ENCODE measurements at regions not wholly inside any gene's neighbourhood (a gene's known extent, or its start where the extent isn't known, plus 50 kb on each side); places are given as distances from the start of the nearest gene placed in this dataset.
A peak's percentile ranks its signal among the peaks of the same experiment; 100 is the strongest.

DNA sequence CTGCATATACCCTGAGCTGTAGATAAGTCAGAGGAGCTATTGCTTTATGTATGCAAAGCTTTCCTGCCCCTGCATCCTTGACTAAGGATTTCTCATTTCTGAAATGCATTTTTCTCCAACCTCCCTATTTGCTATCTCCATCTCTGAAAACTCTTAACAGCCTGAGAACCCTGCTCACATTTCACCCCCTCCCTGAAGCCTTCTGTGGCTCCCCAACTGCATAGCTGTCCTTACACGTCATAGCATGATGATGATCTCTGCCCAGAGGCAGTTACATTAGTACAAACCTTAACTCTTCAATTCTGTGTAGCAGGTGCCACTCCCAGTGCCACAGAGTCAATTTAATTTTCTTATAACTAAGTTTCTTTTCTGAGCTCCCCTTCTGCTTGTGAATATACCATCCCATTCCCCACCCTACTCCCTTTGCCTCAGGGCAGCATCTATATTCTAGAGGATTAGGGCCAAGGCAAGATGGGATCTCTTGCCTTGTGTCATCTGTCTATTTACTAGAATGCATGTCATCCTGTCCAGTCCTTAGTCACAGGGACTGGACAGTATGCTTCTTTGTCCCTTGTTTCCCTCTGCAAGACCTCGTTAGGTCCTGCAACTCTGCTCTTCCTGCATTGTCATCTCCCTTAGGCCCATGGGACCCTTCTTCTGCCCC lies 149.7 kb upstream of the SPRY4 start:
- peak; percentile 36 for DNase-seq (ENCODE audit: low read depth)

DNA sequence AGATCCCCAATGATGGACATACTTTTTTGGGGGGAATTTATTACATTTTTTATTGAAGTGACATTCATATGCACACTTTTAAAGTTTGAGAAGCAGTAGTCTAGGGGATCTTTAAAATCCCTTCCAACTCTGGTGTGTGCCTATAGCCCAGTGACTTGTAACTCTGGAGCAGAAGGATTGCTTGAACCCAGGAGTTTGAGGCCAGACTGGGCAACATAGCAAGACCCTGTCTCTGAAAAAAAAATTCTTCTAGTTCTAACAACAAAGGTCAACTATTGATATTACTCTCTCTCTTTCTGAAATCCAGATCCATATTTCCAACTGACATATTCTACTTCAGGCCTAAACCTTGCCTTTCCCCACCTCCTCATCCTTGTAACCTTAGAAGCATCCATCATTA lies 148.2 kb upstream of the SPRY4 start:
- DNase-seq (ENCODE audit: low read depth) = no peak

- DNase-seq (ENCODE audit: low read depth) = peak; percentile 54
These were observed 147.6 kb upstream of the SPRY4 start for GRCh38 chr5:142472306-142472951.

DNA sequence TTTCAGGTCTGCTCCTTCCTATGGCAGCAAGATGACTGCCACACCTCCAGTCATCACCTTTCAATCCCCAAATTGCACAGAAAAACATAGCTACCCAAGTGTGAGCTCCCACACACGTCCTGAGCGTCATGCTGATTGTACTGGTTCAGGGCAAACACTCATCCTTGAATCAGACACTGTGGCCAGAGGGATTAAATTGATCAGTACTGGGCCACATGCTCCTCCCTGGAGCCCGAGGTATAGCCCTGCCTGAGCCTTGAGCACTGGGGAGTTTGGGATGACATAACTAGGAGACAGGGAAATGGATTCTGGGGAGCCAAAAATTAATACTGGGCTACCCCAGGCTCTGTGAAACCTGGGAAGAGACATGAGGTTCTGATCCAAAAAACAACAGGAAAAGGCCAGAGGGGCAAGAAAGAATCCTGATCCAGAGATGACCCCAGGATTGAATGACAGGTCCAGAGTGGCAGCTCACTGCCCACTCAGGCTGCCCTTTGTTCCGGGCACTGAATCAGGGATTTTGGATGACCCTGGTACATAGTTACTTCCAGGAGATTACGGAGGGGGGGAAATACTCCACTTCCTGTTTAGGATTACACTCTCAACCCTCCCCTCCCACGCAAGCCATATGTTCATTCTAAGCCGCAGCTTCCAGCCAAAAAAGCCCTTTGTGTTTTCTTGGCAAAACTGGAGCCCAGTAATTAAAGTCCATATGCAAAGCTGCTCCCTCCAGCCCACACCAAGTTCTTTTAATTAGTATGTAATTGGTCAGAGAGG lies 141.6 kb upstream of the SPRY4 start:
- no peak for DNase-seq (ENCODE audit: low read depth)

DNA sequence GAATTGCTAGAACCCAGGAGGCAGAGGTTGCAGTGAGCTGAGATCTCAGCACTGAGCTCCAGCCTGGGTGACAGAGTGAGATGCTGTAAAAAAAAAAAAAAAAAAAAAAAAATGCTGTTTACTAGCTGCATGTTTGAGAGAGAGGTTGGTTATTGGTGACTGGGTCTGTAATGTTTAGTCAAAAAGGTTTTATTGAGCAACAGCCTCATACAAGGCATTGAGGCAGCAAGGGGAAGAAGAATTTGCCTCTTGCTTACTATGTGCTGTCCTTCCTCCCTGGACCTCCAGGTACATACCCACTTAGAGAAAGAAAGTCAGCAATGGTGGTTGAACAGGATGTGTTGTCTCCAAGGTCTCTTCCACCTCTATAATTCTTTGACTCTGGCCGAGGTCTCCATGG lies 140.7 kb upstream of the SPRY4 start:
- DNase-seq (ENCODE audit: low read depth) = no peak

DNA sequence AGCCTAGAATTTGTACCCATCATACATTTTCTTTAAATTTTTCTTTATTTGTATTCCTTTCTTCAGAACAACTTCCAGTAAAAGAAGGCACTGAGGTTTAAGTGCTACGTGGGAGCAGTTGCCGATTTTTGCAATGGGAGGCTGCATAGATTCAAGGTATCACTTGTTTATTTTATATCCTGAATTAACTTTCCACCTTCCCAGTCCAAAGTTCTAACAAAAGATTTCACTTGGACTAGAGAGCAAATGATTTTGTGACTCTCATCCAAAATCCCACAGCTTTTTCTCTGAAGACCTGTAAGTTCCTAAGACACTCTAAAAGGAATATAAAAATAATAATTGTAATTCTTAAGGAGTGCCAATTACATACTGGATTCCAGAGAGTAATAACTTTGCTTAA lies 139.1 kb upstream of the SPRY4 start:
- no peak for DNase-seq (ENCODE audit: low read depth)

GRCh38 chr5:142461028-142461590 lies 136.3 kb upstream of the SPRY4 start:
- no peak for DNase-seq (ENCODE audit: low read depth)

GRCh38 chr5:142459209-142459608 lies 134.4 kb upstream of the SPRY4 start:
- DNase-seq (ENCODE audit: low read depth) = no peak

DNA sequence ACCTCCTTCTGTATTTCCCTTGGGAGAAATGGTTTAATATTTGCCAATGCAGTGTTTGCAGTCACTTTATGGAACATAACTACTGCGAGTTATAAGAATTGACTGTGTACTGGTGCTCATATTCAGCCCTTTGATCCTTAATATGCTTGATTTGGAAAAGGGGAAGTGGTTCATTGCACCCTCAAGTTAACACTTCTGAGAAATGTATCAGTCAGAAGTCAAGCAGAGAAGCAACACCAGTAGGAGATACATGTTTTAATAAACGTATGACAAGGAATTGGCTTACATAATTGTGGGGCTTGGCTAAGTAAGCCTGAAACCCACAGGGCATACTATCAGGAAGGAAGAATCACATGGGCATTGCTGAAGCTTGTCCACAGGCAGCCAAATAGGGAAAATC lies 131.0 kb upstream of the SPRY4 start:
- DNase-seq (ENCODE audit: low read depth) = no peak

DNA sequence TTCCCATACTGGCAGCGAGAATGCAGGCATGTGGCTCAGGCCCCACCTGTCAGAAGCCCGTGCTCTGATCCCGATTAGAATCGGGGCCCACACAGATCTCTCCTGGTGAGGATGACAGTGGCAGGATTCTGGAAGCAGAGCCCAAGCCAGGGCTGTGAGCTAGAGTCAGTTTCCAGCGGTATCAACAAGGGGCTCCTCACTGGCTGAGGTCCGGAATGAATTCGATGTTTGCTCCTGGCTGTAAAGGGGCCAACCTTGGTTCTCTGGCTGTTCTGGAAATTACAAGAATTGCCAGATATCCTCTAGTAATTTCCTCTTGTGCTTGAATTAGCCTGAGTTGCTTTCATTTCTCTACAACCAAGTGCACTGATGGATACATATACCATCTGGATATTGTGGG lies 129.1 kb upstream of the SPRY4 start:
- DNase-seq (ENCODE audit: low read depth) = no peak

- DNase-seq (ENCODE audit: low read depth) = no peak
These were observed 125.6 kb upstream of the SPRY4 start for GRCh38 chr5:142450419-142450818.

DNA sequence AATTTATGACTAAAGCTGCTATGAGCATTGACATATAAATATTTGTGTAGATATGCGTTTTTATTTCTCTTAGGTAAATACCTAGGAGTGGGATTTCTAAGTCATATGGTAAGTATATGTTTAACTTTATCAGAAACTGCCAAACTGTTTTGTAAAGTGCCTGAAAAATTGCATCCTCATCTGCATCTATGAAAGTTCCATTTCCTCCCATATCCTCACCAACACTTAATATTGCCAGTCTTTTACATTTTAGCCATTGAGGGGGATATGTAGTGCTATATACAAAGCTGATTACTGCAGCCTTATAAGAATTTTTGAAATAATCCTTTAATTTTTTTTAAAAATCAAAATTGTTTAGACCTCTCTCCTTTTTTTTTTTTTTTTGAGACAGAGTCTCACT lies 123.1 kb upstream of the SPRY4 start:
- DNase-seq (ENCODE audit: low read depth) = no peak

DNA sequence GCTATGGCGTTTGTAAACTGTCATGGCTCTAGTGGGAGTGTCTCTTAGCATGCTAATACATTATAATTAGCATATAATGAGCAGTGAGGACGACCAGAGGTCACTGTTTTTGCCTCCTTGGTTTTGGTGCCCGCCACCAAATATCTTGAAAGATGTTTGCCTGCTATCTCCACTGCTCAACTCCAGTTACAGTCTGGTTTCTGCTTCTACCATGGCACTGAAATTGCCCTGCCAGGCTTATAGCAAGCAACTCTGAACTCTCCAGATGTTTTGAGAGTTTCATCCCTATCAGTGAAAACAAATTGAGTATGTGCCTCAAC lies 122.1 kb upstream of the SPRY4 start:
- DNase-seq (ENCODE audit: low read depth) = no peak

DNA sequence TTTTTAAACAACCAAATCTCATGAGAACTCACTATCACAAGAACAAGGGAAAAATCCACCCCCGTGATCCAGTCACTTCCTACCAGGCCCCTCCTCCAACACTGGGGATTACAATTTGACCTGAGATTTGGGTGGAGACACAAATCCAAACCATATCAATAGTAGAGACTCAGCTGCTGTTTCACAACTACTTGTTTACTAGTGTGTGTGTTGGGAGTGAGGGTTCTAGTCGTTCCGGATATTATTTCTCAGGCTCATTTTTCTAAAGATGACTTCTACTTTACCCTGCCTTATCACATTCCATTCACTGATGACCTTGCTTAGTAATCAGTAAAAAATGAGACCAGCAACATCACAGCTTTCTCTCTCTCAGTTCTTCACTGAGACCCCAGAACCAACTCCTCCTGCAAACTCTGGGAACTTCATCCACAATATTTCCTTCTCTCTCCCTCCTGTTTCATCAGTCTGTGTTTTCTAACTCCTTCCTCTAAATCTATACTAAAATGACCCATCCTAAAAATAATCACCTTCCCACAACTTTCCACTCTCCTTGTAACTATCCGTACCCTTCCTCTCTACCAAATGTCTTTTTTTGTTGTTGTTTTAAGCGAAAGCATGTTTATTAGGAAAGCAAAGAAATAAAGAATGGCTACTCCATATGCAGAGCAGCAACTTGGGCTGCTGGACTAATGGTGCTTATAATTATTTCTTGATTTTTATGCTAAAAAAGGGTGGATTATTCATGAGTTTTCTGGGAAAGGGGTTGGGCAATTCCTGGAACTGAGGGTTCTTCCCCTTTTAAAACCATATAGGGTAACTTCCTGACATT lies 121.5 kb upstream of the SPRY4 start:
- DNase-seq (ENCODE audit: low read depth) = peak; percentile 31

DNA sequence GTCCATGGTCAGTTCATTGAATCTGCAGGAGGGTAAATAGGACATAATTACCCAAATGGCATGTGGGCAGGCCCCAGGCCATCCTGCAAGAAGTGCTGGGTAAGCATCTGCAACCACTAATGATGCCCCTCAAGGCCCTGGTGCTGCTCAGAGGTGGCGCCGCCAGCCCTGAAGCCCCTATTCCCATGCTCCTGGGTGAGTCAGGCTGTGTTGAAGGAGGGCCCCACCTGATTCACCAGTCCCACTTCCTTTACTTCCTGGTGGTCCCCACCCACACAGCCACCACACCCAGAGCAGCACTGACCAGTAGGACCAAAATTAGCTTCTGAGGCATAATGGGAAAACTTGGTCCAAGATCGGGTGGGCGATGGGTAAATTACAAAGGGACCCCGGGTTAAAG lies 120.4 kb upstream of the SPRY4 start:
- DNase-seq (ENCODE audit: low read depth) = no peak

DNA sequence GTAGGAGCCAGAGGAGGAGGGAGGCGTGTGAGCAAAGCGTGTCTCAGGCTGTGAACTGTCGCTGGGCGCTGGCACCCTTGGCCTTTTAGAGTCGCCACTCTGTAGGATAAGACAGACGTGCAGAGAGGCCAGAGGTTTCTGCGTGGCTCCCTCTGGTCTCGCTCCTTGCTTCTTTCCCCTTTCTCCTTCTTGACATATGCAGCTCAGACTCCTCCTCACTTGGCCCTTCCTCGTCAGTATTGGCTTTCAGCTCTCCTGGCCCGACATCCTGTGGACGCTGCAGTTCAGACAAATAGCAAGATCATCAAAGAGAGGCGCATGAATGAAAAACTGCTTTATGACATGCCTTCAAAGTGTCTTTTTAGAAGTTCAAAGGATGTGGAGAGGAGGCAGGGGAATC lies 116.8 kb upstream of the SPRY4 start:
- DNase-seq (ENCODE audit: low read depth) = no peak

DNA sequence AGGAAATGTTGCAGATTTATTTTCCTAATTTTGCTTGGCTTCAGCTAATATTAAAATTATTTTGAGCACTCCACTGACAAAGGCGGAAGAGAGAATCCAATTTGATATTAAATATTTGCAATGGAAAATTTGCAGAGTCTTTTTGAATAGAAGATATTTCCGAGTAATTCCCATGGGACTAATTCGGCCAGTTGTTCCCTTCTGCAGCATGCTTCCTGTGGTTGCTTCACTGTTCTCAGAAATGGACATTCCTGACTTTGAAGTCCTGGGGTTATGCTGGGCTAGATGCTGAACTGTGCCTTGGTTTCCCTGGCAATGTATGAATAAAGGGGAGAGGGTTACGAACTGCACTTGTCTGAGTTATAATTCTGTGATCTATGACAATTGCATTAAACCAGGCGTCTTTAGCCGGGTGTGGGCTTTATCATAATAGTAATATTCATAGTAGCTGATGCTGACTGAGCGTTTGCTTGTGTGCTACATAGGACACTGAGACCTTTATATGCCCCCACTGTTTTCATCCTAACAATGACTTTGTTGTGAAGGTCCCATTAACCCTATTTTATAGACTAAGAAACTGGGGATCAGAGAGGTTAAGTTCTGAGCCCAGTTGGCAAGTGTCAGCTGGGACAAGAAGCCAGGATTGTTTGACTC lies 114.5 kb upstream of the SPRY4 start:
- DNase-seq (ENCODE audit: low read depth) = no peak

- DNase-seq (ENCODE audit: low read depth) = no peak
These were observed 113.8 kb upstream of the SPRY4 start for GRCh38 chr5:142438573-142438972.

GRCh38 chr5:142437563-142437962 lies 112.7 kb upstream of the SPRY4 start:
- DNase-seq (ENCODE audit: low read depth) = no peak

- no peak for DNase-seq (ENCODE audit: low read depth)
These were observed 110.7 kb upstream of the SPRY4 start for GRCh38 chr5:142435410-142436115.

DNA sequence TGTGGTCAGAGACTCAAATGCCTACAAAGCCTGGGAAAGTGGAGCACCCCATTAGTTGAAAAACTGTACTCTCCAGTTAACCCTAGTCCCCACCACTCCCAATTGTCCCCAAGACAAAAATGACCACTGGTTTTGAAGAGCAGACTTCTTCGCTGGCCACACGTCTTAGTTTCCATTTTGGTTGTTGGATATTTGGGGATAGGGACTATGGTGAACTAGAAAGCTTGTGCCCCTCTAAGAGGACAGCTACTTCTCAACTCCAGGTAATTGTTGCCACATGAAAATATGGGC lies 109.4 kb upstream of the SPRY4 start:
- no peak for DNase-seq (ENCODE audit: low read depth)

Data from HS-27A (cell line).